ENCODE measurements at regions not wholly inside any gene's neighbourhood (a gene's known extent, or its start where the extent isn't known, plus 50 kb on each side); places are given as distances from the start of the nearest gene placed in this dataset.
"Not testable (repeated sequence)": the region's sequence is repeated elsewhere in the genome, so short reads cannot be mapped to it uniquely, and the experiment has no call there.

DNA sequence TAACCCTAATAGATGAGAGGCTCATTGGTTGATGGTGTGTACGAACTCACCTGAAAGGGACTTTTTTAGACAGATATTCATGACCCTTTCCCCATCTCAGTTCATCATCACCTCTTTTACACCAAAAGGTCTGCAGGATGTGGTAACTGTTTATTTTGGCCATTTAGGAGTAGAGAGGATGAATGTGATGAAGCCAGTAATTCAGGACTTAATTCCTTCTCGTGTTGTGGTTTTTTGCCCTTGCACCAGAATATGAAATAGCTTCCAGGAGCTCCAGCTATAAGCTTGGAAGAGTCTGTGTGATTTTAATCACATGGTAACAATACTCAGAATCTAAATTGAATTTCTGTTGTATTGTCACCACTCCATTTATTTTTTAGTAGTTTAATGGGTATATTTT is 189.4 kb upstream of the KCTD3 start:
- no peak for DNase-seq
- H3K4me3 ChIP-seq (ENCODE audit: insufficient read depth, low read depth, low read length) = no peak overlapping the region
- no peaks in the 10 kb centered on the region for H3K36me3 ChIP-seq (replicated peaks; ENCODE audit: control insufficient read depth, insufficient read depth, low read length)
- no peaks in the 10 kb centered on the region for H3K27me3 ChIP-seq (ENCODE audit: control insufficient read depth, insufficient read depth, low read length)

DNA sequence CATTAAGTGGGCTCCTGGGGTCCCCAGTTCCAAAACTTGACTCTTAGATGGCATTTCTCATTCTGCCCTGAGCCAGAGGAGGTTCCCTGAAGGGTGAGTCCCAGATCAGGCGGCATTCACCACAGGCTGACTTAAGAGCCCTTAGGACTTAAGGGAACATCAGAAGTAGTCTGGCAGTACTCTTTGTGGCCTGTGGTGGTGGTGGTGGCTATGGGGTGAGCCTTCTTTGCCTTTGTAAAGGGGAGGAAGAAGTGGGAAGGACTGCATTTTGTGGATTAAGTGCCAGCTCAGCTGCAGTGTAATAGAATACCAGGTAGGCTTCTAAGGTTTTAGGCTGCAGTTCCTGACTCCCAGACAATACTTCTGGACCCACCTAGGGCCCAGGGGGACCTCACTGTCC is 186.5 kb upstream of the KCTD3 start:
- H3K36me3 ChIP-seq (replicated peaks; ENCODE audit: control insufficient read depth, insufficient read depth, low read length) = no peaks in the 10 kb centered on the region
- DNase-seq = no peak
- H3K4me3 ChIP-seq (ENCODE audit: insufficient read depth, low read depth, low read length) = no peak overlapping the region
- H3K27me3 ChIP-seq (ENCODE audit: control insufficient read depth, insufficient read depth, low read length) = no peaks in the 10 kb centered on the region

DNA sequence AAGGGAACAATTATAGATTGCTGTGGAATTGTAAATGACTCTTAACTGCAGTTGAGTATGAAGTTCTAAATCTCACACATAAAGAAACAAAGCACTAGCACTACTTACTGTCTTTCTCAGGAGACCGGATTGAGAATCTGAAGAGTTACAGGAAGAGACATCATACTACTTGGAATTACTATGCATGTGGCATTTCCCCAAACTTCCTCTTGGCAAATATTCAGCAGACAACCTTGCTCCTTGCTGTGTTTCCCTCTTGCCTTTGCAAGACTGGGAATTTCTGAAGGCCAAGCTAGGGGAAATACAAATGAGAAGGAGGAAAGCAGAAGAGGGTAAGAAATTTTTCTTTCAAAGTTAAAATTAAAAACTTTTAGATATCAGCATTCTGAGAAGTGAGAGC is 173.6 kb upstream of the KCTD3 start:
- Histone ChIP-seq H3K27me3 (ENCODE audit: control insufficient read depth, insufficient read depth, low read length) (no peaks in the 10 kb centered on the region), H3K4me3 (ENCODE audit: insufficient read depth, low read depth, low read length) (no peak overlapping the region), H3K36me3 (replicated peaks; ENCODE audit: control insufficient read depth, insufficient read depth, low read length) (no peaks in the 10 kb centered on the region)
- DNase-seq = no peak

DNA sequence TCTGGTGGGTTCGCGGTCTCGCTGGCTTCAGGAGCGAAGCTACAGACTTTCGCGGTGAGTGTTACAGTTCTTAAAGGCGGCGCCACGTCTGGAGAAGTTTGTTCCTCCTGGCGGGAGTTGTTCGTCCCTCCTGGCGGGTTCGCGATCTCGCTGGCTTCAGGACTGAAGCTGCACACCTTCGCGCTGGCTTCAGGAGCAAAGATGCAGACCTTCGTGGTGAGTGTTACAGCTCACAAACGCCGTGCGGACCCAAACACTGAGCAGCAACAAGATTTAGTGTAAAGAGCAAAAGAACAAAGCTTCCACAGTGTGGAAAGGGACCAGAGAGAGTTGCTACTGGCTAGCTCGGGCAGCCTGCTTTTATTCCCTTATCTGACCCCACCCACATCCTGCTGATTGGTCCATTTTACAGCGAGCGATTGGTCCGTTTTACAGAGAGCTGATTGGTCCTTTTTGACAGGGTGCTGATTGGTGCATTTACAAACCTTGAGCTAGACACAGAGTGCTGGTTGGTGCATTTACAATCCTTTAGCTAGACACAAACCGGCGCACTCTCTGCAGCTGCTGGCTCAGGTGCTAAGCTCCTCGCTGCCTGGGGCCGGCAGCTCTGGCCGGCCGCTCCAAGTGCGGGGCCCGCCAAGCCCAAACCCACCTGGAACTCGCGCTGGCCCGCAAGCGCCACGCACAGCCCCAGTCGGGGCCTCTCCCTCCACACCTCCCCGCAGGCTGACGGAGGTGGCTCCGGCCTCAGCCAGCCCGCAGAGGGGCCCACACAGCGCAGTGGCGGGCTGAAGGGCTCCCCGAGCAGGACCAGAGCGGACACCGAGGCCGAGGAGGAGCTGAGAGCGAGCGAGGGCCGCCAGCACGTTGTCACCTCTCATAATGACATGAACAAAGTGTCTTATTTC is 172.8 kb upstream of the KCTD3 start:
- no peaks in the 10 kb centered on the region for H3K27me3 ChIP-seq (ENCODE audit: control insufficient read depth, insufficient read depth, low read length)
- no peak for DNase-seq
- H3K36me3 ChIP-seq (replicated peaks; ENCODE audit: control insufficient read depth, insufficient read depth, low read length) = no peaks in the 10 kb centered on the region
- H3K4me3 ChIP-seq (ENCODE audit: insufficient read depth, low read depth, low read length) = no peak overlapping the region

DNA sequence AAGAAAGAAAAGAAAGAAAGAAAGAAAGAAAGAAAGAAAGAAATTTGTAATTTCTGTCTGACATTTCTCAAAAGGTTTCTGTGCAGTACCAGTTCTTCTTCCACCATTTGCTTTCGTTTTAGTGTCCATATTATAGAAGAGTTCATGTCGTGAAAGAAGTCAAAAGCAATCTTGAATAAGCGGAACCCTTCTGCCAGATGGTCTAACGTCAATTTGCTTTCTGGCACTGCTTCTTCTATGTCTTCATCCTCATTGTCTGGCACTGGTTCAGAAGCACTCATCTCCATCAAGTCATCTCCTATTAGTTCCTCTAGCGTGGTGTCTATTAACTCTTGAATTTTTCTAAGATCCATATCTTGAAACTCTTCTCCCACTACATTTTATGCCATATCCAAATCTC is 170.0 kb upstream of the KCTD3 start:
- no peaks in the 10 kb centered on the region for H3K36me3 ChIP-seq (replicated peaks; ENCODE audit: control insufficient read depth, insufficient read depth, low read length)
- no peak overlapping the region for H3K4me3 ChIP-seq (ENCODE audit: insufficient read depth, low read depth, low read length)
- H3K27me3 ChIP-seq (ENCODE audit: control insufficient read depth, insufficient read depth, low read length) = no peaks in the 10 kb centered on the region

DNA sequence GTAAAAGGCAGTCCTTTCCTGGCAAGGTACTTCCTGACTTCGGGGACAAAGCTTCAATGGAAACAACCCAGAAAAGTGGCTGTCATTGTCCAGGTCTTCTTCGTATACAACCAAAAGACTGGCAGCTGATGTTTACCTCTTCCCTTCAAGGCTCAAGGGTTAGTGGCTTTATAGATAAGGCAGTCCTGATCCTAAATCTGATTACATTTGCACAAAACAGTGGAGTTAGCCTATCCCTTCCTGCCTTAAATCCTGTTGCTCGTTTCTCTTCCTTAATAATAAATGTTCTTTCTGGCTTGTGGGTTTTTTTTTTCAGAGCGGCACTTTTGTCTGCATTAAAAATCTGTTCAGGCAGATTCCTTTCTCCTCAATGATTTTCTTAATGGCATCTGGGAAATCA is 169.3 kb upstream of the KCTD3 start:
- H3K4me3 ChIP-seq (ENCODE audit: insufficient read depth, low read depth, low read length) = no peak overlapping the region
- DNase-seq = no peak
- H3K27me3 ChIP-seq (ENCODE audit: control insufficient read depth, insufficient read depth, low read length) = no peaks in the 10 kb centered on the region
- no peaks in the 10 kb centered on the region for H3K36me3 ChIP-seq (replicated peaks; ENCODE audit: control insufficient read depth, insufficient read depth, low read length)

More for the DNA sequence above, 170.0 kb upstream of the KCTD3 start:
- DNase-seq = no peak

DNA sequence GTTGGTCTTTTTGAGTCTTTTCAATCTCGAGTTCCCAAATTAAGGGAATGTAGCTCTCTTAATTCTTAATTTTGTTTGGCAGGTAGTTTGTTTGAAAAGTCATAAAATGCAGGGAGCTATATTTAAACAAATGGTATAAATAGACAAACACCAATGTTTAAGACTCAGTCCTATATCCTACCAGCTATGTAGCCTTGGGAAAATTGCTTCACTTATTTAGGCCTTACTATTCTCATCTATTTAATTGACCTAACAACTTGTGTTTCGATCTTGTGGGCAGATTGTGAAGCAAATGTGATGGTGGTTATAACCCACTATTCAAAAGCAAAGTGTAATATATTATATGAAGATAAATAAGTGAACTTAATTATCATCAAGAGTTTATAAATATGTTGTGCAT is 167.3 kb upstream of the KCTD3 start:
- Histone ChIP-seq H3K27me3 (ENCODE audit: control insufficient read depth, insufficient read depth, low read length) (no peaks in the 10 kb centered on the region), H3K36me3 (replicated peaks; ENCODE audit: control insufficient read depth, insufficient read depth, low read length) (no peaks in the 10 kb centered on the region), H3K4me3 (ENCODE audit: insufficient read depth, low read depth, low read length) (no peak overlapping the region)
- DNase-seq = no peak

DNA sequence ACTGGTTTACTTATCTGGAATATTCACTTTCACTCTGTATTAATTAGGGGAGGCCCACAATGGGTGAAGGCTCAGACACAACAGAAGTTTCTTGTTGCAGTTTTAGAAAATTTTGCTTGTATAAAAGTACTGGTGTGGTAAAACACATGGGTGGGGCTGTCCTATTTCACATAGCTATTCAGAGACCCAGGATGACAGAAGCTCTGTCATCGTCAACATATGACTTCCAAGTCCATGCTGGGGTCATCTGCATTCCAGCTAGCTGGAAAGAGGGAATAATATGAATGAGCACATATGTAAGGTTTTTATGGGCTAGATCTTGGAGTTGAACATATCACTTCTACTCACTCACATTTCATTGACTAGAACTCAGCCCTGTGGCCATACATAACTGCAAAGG is 166.4 kb upstream of the KCTD3 start:
- H3K36me3 ChIP-seq (replicated peaks; ENCODE audit: control insufficient read depth, insufficient read depth, low read length) = no peaks in the 10 kb centered on the region
- no peak overlapping the region for H3K4me3 ChIP-seq (ENCODE audit: insufficient read depth, low read depth, low read length)
- no peak for DNase-seq
- H3K27me3 ChIP-seq (ENCODE audit: control insufficient read depth, insufficient read depth, low read length) = no peaks in the 10 kb centered on the region

DNA sequence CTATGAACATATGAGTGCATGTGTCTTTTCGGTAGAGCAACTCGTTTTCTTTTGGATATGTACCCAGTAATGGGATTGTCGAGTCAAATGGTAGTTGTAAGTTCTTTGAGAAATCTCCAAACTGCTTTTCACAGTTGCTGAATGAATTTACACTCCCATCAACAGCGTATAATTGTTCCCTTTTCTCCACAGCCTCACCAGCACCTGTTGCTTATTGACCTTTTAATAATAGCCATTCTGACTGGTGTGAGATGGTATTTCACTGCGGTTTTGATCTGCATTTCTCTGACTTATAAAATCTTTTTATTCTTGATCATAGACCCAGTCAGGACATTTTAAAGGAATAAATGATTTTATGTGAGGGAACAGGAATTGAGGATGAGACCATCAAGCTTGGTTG is 165.0 kb upstream of the KCTD3 start:
- DNase-seq = no peak
- no peaks in the 10 kb centered on the region for H3K27me3 ChIP-seq (ENCODE audit: control insufficient read depth, insufficient read depth, low read length)
- H3K4me3 ChIP-seq (ENCODE audit: insufficient read depth, low read depth, low read length) = no peak overlapping the region
- no peaks in the 10 kb centered on the region for H3K36me3 ChIP-seq (replicated peaks; ENCODE audit: control insufficient read depth, insufficient read depth, low read length)

DNA sequence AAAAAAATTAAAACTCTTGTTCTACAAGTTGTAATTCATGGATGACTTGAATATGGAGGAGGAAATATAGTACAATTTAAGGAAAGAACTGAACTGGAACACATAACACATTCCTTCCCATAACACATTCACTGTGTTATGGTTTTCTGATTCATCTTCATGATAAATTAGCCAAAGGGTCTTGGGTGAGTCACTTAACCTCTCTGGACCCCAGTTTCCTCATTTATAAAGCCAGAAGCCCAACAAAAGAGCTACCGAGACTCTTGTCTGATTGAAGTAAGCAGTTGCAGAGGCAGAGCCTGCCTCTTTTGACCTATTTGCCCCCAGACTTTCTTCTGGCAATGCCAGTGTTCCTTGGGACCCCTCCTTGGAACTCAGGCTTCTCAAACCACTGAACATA is 161.9 kb upstream of the KCTD3 start:
- DNase-seq = no peak
- Histone ChIP-seq H3K4me3 (ENCODE audit: insufficient read depth, low read depth, low read length) (no peak overlapping the region), H3K27me3 (ENCODE audit: control insufficient read depth, insufficient read depth, low read length) (no peaks in the 10 kb centered on the region), H3K36me3 (replicated peaks; ENCODE audit: control insufficient read depth, insufficient read depth, low read length) (no peaks in the 10 kb centered on the region)

DNA sequence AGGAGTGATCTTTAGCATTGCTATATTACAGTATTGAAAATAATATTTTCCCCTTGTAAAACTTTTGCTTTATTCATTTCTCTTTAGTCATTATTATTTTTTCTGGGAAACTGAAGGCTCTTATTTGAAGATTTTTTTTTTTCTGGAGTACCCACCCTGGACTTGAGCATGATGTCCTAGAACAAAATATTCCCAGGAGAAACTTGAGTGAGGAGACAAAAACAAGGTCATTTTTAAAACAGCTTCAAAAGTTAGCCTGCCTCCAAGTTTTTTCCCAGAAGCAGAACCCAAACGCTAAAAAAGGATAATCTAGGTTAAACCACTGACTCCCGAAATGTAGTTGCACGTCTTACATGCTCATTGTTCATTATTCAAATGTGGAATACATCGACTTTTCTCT is 160.2 kb upstream of the KCTD3 start:
- Histone ChIP-seq H3K4me3 (ENCODE audit: insufficient read depth, low read depth, low read length) (no peak overlapping the region), H3K27me3 (ENCODE audit: control insufficient read depth, insufficient read depth, low read length) (no peaks in the 10 kb centered on the region), H3K36me3 (replicated peaks; ENCODE audit: control insufficient read depth, insufficient read depth, low read length) (no peaks in the 10 kb centered on the region)
- DNase-seq = no peak

DNA sequence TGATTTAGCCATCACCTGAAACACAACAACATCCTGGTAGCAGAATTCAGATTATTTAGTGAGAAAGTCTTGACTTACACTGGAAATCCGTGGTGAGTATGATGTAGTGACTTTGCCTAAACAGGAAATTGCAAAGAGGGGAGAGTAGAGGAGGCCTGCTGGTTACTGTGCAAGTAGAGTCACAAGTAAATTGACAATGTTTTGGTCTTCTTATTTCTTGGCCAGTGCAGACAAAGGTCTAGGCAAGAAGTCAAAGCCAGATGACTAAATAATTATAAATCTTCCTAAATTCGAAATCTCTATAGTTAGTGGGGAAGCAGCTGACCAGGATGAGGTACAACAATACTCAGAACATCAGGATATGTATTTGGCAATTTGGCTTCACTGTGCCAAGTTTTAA is 159.5 kb upstream of the KCTD3 start:
- Histone ChIP-seq H3K4me3 (ENCODE audit: insufficient read depth, low read depth, low read length) (no peak overlapping the region), H3K36me3 (replicated peaks; ENCODE audit: control insufficient read depth, insufficient read depth, low read length) (no peaks in the 10 kb centered on the region), H3K27me3 (ENCODE audit: control insufficient read depth, insufficient read depth, low read length) (no peaks in the 10 kb centered on the region)
- no peak for DNase-seq

DNA sequence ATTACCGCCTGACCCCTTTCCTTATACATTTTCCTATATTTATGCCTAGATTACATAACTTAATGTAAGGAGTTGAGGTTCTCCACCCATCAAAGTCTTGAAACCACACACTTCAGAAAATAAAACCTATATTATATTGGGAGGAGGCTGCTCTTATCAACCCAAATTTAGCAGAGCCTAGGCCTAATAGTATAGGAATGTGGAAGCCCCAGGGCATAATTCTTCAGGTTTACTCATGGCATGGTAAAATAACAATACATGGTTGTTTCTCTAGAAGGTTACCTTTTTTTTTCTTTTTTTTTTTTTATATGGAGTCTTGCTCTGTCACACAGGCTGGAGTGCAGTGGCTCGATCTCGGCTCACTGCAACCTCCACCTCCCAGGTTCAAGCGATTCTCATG is 157.6 kb upstream of the KCTD3 start:
- H3K4me3 ChIP-seq (ENCODE audit: insufficient read depth, low read depth, low read length); DNase-seq; H3K36me3 ChIP-seq (replicated peaks; ENCODE audit: control insufficient read depth, insufficient read depth, low read length); H3K27me3 ChIP-seq (ENCODE audit: control insufficient read depth, insufficient read depth, low read length): not testable (repeated sequence)

DNA sequence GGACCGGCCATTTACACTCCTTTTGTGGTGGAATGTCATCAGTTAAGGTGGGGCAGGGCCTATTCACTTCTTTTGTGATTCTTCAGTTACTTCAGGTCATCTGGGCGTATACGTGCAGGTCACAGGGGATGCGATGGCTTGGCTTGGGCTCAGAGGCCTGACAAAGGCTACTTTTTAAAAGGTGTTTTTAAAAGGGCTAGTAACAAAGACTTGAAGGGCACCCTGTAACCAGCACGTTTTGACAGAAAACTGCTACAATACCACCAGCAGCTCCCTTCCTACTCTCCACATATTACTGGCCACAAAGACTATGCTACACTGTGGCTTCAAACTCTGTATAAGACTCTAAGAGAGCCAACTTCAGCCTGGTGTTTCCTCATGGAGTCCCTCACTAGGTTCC is 151.6 kb upstream of the KCTD3 start:
- not testable (repeated sequence) for H3K36me3 ChIP-seq (replicated peaks; ENCODE audit: control insufficient read depth, insufficient read depth, low read length); DNase-seq; H3K27me3 ChIP-seq (ENCODE audit: control insufficient read depth, insufficient read depth, low read length); H3K4me3 ChIP-seq (ENCODE audit: insufficient read depth, low read depth, low read length)

DNA sequence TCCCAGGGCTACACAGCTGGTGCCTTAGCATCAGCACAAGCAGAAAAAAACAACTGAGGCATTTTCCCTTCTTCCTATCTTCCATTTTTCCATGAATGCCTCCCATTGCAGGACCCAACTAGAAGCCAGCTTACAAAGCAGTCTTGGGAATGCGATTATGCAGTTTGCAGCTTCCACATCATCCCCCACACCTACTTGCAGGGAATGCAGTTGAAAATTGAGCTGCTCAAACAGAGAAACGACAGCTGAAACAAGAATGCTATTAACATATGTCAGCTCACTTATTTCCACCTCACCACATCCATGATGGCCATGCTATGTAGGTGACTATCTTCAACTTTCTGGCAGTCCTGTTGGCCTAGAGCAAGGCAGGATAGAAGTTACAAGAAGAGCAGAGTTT is 150.6 kb upstream of the KCTD3 start:
- Histone ChIP-seq H3K36me3 (replicated peaks; ENCODE audit: control insufficient read depth, insufficient read depth, low read length) (no peaks in the 10 kb centered on the region), H3K27me3 (ENCODE audit: control insufficient read depth, insufficient read depth, low read length) (no peaks in the 10 kb centered on the region), H3K4me3 (ENCODE audit: insufficient read depth, low read depth, low read length) (no peak overlapping the region)
- DNase-seq = no peak

DNA sequence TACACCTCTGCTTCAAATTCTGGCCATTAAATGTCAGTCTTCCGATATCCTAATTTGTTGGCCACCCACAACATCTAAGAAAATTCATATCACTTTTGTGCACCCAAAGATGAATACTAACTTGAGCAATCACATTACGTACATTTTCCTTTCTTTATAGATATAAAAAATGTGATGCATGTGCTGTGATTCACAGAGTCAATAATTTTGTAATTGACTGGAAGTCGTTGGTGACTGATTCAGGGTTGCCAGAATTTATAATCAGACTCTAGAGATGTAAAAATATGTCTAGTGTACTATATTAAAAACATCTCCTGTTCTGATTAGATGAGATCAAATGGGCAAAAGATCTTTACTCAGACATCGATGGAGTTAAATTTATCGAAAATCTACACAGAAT is 150.0 kb upstream of the KCTD3 start:
- H3K36me3 ChIP-seq (replicated peaks; ENCODE audit: control insufficient read depth, insufficient read depth, low read length) = no peaks in the 10 kb centered on the region
- no peaks in the 10 kb centered on the region for H3K27me3 ChIP-seq (ENCODE audit: control insufficient read depth, insufficient read depth, low read length)
- no peak overlapping the region for H3K4me3 ChIP-seq (ENCODE audit: insufficient read depth, low read depth, low read length)
- DNase-seq = no peak
